ENCODE measurements at regions not wholly inside any gene's neighbourhood (a gene's known extent, or its start where the extent isn't known, plus 50 kb on each side); places are given as distances from the start of the nearest gene placed in this dataset.

- no peak for TF ChIP-seq CTCF (IDR thresholded peaks at IDR 0.05)
- no peak for TF ChIP-seq POLR2A (IDR thresholded peaks at IDR 0.05; ENCODE audit: low read depth)
Observed at GRCh38 chr12:105704787-105705186, 374.3 kb downstream of the C12orf75 start.

Measured in esophagus muscularis mucosa (tissue), 3 donors.